ENCODE measurements at regions not wholly inside any gene's neighbourhood (a gene's known extent, or its start where the extent isn't known, plus 50 kb on each side); places are given as distances from the start of the nearest gene placed in this dataset.

DNA sequence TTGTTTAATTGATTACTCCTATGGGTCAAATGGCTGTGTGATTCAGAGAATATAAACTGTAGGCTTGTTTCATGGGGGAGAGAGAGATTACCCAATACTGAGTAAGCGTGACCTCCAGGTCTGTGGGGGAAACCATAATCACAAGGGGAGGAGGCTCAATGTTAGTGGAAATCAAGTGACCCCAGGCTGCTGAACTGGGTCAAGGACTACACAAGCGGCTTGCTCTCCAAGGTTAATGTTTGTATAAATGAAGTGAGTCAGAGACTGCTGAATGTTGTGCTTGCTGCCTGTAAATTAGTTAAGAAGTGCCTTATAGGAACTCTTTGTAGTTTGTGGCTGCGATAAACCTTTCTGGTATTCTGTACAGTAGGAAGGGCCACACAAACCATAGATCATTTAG, 479.7 kb downstream of the AACS start:
- TF ChIP-seq, protein P1, sequence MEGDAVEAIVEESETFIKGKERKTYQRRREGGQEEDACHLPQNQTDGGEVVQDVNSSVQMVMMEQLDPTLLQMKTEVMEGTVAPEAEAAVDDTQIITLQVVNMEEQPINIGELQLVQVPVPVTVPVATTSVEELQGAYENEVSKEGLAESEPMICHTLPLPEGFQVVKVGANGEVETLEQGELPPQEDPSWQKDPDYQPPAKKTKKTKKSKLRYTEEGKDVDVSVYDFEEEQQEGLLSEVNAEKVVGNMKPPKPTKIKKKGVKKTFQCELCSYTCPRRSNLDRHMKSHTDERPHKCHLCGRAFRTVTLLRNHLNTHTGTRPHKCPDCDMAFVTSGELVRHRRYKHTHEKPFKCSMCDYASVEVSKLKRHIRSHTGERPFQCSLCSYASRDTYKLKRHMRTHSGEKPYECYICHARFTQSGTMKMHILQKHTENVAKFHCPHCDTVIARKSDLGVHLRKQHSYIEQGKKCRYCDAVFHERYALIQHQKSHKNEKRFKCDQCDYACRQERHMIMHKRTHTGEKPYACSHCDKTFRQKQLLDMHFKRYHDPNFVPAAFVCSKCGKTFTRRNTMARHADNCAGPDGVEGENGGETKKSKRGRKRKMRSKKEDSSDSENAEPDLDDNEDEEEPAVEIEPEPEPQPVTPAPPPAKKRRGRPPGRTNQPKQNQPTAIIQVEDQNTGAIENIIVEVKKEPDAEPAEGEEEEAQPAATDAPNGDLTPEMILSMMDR (conservative IDR thresholded peaks at IDR 0.05; ENCODE audit: low read depth in 2 of 2) = no peak
- no peak for TF ChIP-seq ZNF331 (CRISPR knock-in tag; IDR thresholded peaks at IDR 0.05; ENCODE audit: low read depth)
- TF ChIP-seq, protein P2, sequence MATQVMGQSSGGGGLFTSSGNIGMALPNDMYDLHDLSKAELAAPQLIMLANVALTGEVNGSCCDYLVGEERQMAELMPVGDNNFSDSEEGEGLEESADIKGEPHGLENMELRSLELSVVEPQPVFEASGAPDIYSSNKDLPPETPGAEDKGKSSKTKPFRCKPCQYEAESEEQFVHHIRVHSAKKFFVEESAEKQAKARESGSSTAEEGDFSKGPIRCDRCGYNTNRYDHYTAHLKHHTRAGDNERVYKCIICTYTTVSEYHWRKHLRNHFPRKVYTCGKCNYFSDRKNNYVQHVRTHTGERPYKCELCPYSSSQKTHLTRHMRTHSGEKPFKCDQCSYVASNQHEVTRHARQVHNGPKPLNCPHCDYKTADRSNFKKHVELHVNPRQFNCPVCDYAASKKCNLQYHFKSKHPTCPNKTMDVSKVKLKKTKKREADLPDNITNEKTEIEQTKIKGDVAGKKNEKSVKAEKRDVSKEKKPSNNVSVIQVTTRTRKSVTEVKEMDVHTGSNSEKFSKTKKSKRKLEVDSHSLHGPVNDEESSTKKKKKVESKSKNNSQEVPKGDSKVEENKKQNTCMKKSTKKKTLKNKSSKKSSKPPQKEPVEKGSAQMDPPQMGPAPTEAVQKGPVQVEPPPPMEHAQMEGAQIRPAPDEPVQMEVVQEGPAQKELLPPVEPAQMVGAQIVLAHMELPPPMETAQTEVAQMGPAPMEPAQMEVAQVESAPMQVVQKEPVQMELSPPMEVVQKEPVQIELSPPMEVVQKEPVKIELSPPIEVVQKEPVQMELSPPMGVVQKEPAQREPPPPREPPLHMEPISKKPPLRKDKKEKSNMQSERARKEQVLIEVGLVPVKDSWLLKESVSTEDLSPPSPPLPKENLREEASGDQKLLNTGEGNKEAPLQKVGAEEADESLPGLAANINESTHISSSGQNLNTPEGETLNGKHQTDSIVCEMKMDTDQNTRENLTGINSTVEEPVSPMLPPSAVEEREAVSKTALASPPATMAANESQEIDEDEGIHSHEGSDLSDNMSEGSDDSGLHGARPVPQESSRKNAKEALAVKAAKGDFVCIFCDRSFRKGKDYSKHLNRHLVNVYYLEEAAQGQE (IDR thresholded peaks at IDR 0.05; ENCODE audit: unreplicated experiment) = no peak
- TF ChIP-seq, protein P3, sequence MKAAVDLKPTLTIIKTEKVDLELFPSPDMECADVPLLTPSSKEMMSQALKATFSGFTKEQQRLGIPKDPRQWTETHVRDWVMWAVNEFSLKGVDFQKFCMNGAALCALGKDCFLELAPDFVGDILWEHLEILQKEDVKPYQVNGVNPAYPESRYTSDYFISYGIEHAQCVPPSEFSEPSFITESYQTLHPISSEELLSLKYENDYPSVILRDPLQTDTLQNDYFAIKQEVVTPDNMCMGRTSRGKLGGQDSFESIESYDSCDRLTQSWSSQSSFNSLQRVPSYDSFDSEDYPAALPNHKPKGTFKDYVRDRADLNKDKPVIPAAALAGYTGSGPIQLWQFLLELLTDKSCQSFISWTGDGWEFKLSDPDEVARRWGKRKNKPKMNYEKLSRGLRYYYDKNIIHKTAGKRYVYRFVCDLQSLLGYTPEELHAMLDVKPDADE (IDR thresholded peaks at IDR 0.05) = no peak
- no peak for TF ChIP-seq EZH2phosphoT487 (IDR thresholded peaks at IDR 0.05; ENCODE audit: unreplicated experiment)
- no peak for TF ChIP-seq EZH2 (IDR thresholded peaks at IDR 0.05; ENCODE audit: low read depth, unreplicated experiment)
